A549 (cell line): ENCODE measurements at regions not wholly inside any gene's neighbourhood (a gene's known extent, or its start where the extent isn't known, plus 50 kb on each side); places are given as distances from the start of the nearest gene placed in this dataset.

Experiments
- ATAC-seq, 2 experiments: fragments of 200-7000 bp in 1 of 2; fragments of >200 bp in 1 of 2; cut with Nextera tagmentation in 1 of 2; cut with Tn5 transposase in 1 of 2; 3 replicates each; pipeline versions ENCODE4 v1.8.0 to v1.9.1; 2018 to 2020; ENCODE audit warnings: mild to moderate bottlenecking in 1 of 2, moderate library complexity in 1 of 2
- CTCF ChIA-PET: fragments of 300-600 bp; sonication (Branson Sonifier 250); formaldehyde crosslinking; extraction: SDS; loops from one replicate; lab custom pipeline; 2021; ENCODE audit warnings: antibody characterized with exemption, inconsistent platforms; lab: Yijun Ruan, JAX
- POLR2A ChIA-PET: fragments of 350-600 bp; formaldehyde crosslinking; extraction: SDS; loops from one replicate; lab custom pipeline; 2021; ENCODE audit warnings: antibody characterized with exemption, inconsistent platforms; lab: Yijun Ruan, JAX
- DNase-seq, 2 experiments: peaks; one replicate each; pipeline versions ENCODE4 v3.0.0 to v3.0.0-alpha.2; 2011 to 2016; ENCODE audit warnings: low read depth in 1 of 2, low spot score in 1 of 2
- FAIRE-seq: peaks from 2 replicates; lab custom pipeline; 2011; peaks lifted over from hg19 to GRCh38; lab: Jason Lieb, UNC
- H3K27ac ChIP-seq, 2 experiments: fragments of >200 bp; sonication (Bioruptor Twin); formaldehyde crosslinking; 3 replicates each; pipeline ENCODE4 v1.5.1; 2016 to 2017
- H3K4me1 ChIP-seq: fragments of >200 bp; sonication (Bioruptor Twin); formaldehyde crosslinking; 3 replicates; pipeline ENCODE4 v1.6.1; 2016
- H3K4me2 ChIP-seq: fragments of >200 bp; sonication (Bioruptor Twin); formaldehyde crosslinking; 3 replicates; pipeline ENCODE4 v1.6.1; 2016
- H3K4me3 ChIP-seq: fragments of >200 bp; sonication (Bioruptor Twin); formaldehyde crosslinking; 3 replicates; pipeline ENCODE4 v1.5.1; 2016
- H3K9me3 ChIP-seq: fragments of >200 bp; sonication (Bioruptor Twin); formaldehyde crosslinking; 3 replicates; pipeline ENCODE4 v1.6.1; 2016
- ATOH8 ChIP-seq: fragments of 250-450 bp; sonication (Bioruptor Pico); IDR thresholded peaks from 2 replicates; pipeline ENCODE4 v1.5.0; 2020; ENCODE audit warnings: low read depth, mild to moderate bottlenecking, moderate library complexity
- CBX8 ChIP-seq: fragments of 200-600 bp; sonication (generic); IDR thresholded peaks from 2 replicates; pipeline ENCODE4 v1.6.1; 2016
- CHD4 ChIP-seq: fragments of 200-600 bp; sonication (generic); IDR thresholded peaks from 2 replicates; pipeline ENCODE4 v1.6.1; 2016; ENCODE audit warnings: antibody characterized with exemption, mild to moderate bottlenecking, borderline replicate concordance
- E2F6 ChIP-seq: IDR thresholded peaks from 2 replicates; pipeline ENCODE4 v1.6.1; 2012; ENCODE audit warnings: low read depth, borderline replicate concordance
- EP300 ChIP-seq, 2 experiments: fragments of >200 bp; sonication (Bioruptor Twin); formaldehyde crosslinking; IDR thresholded peaks; 2 replicates in 1 of 2; 3 replicates in 1 of 2; pipeline ENCODE4 v1.6.1; 2016 to 2017
- FOSB ChIP-seq: fragments of 250-450 bp; sonication (Bioruptor Pico); IDR thresholded peaks from 2 replicates; pipeline ENCODE4 v1.5.0; 2020; ENCODE audit warnings: mild to moderate bottlenecking, moderate library complexity
- FOXS1 ChIP-seq: fragments of 250-450 bp; sonication (Bioruptor Pico); IDR thresholded peaks from 2 replicates; pipeline ENCODE4 v1.5.0; 2020; ENCODE audit warnings: mild to moderate bottlenecking, moderate library complexity
- HDAC2 ChIP-seq: fragments of 200-600 bp; sonication (generic); IDR thresholded peaks from 2 replicates; pipeline ENCODE4 v1.6.1; 2016
- HEYL ChIP-seq: fragments of 250-450 bp; sonication (Bioruptor Pico); IDR thresholded peaks from 2 replicates; pipeline ENCODE4 v1.8.0; 2021; ENCODE audit warnings: mild to moderate bottlenecking, moderate library complexity
- HOXB13 ChIP-seq: fragments of 250-450 bp; sonication (Bioruptor Pico); IDR thresholded peaks from 2 replicates; pipeline ENCODE4 v1.5.0; 2020; ENCODE audit warnings: low read depth, mild to moderate bottlenecking, moderate library complexity
- HOXB5 ChIP-seq: fragments of 250-450 bp; sonication (Bioruptor Pico); IDR thresholded peaks from 2 replicates; pipeline ENCODE4 v1.5.0; 2020; ENCODE audit warnings: mild to moderate bottlenecking, moderate library complexity
- JUNB ChIP-seq: fragments of >200 bp; sonication (Bioruptor Twin); formaldehyde crosslinking; IDR thresholded peaks from 2 replicates; pipeline ENCODE4 v1.6.1; 2016
- KDM1A ChIP-seq: fragments of 200-600 bp; sonication (generic); IDR thresholded peaks from 2 replicates; pipeline ENCODE4 v1.6.1; 2016; ENCODE audit warnings: low read depth, mild to moderate bottlenecking
- MAFK ChIP-seq: fragments of 450-650 bp; IDR thresholded peaks from 2 replicates; pipeline ENCODE4 v1.6.1; 2014; ENCODE audit not compliant: partially characterized antibody
- MYC ChIP-seq: IDR thresholded peaks from 2 replicates; pipeline ENCODE4 v1.6.1; 2012; ENCODE audit warnings: mild to moderate bottlenecking, inconsistent platforms, low read length, improper control_type of control experiment, borderline replicate concordance
- NPAS2 ChIP-seq: fragments of 250-450 bp; sonication (Bioruptor Pico); IDR thresholded peaks from 2 replicates; pipeline ENCODE4 v1.8.0; 2022; ENCODE audit warnings: mild to moderate bottlenecking, moderate library complexity, borderline replicate concordance
- NR3C1 ChIP-seq: fragments of >200 bp; sonication (Bioruptor Twin); formaldehyde crosslinking; IDR thresholded peaks from 3 replicates; pipeline ENCODE4 v1.6.1; 2017
- PHF8 ChIP-seq: fragments of 200-600 bp; sonication (generic); IDR thresholded peaks from 2 replicates; pipeline ENCODE4 v1.6.1; 2016; ENCODE audit warnings: low read depth, mild to moderate bottlenecking, antibody characterized with exemption, moderate library complexity, borderline replicate concordance
- POLR2A ChIP-seq: IDR thresholded peaks from 2 replicates; pipeline ENCODE4 v1.6.1; 2012; ENCODE audit warnings: mild to moderate bottlenecking, low read length
- RARB ChIP-seq: fragments of 250-450 bp; sonication (Bioruptor Pico); IDR thresholded peaks from 2 replicates; pipeline ENCODE4 v1.8.0; 2021; ENCODE audit warnings: mild to moderate bottlenecking, moderate library complexity
- RCOR1 ChIP-seq: fragments of 150-350 bp; IDR thresholded peaks from 2 replicates; pipeline ENCODE4 v1.6.1; 2014; ENCODE audit warnings: antibody characterized with exemption, low read length, low read depth
- RNF2 ChIP-seq: fragments of 200-600 bp; sonication (generic); IDR thresholded peaks from 2 replicates; pipeline ENCODE4 v1.6.1; 2016; ENCODE audit warnings: low read depth, mild to moderate bottlenecking, antibody characterized with exemption, moderate library complexity, borderline replicate concordance
- SMC3 ChIP-seq: fragments of >200 bp; sonication (Bioruptor Twin); formaldehyde crosslinking; IDR thresholded peaks from 3 replicates; pipeline ENCODE4 v1.6.1; 2018; ENCODE audit warnings: inconsistent platforms
- TP53 ChIP-seq: fragments of 250-450 bp; sonication (Bioruptor Pico); IDR thresholded peaks from 2 replicates; pipeline ENCODE4 v1.5.0; 2021; ENCODE audit warnings: mild to moderate bottlenecking, moderate library complexity
- ZC3H11A ChIP-seq: fragments of 450-650 bp; IDR thresholded peaks from 2 replicates; pipeline ENCODE4 v1.6.1; 2014; ENCODE audit warnings: antibody characterized with exemption, mild to moderate bottlenecking
- ZFP36 ChIP-seq: fragments of 450-650 bp; IDR thresholded peaks from 2 replicates; pipeline ENCODE4 v1.6.1; 2014; ENCODE audit warnings: borderline replicate concordance; ENCODE audit not compliant: partially characterized antibody
- ZSCAN20 ChIP-seq: fragments of 250-450 bp; sonication (Bioruptor Pico); IDR thresholded peaks from 2 replicates; pipeline ENCODE4 v1.8.0; 2022; ENCODE audit warnings: mild to moderate bottlenecking, moderate library complexity
- WGBS: methylation state at CpG from one replicate; pipeline ENCODE4 v1.1.6; 2017; ENCODE audit errors: missing lambda C conversion rate; 5-methylcytosine and 5-hydroxymethylcytosine counted together

GRCh38 chr1:80457409-80457808 lies 1343.3 kb upstream of the ADGRL2 start:
- DNase-seq, result no peak
- TF ChIP-seq SMC3, result no peak
- no peak for TF ChIP-seq JUNB
- no peak for TF ChIP-seq FOSB (CRISPR knock-in tag)
- no peak for TF ChIP-seq PHF8
- no peak for TF ChIP-seq HEYL (CRISPR knock-in tag)
- TF ChIP-seq NPAS2 (CRISPR knock-in tag), result no peak
- TF ChIP-seq, all 56 proteins: peak for 0
- WGBS, result 50% methylated on average over 2 of the region's 2 CpGs
- H3K4me1 ChIP-seq, result no peaks in the 10 kb centered on the region
- CTCF ChIA-PET, result no interaction called here
- POLR2A ChIA-PET, result no interaction called here
- no peak overlapping the region for H3K4me3 ChIP-seq
- H3K9me3 ChIP-seq, result no peaks in the 10 kb centered on the region
- H3K27ac ChIP-seq, result no peak overlapping the region
- H3K4me2 ChIP-seq, result no peak overlapping the region
- no peak for ATAC-seq
- no peak for FAIRE-seq

GRCh38 chr1:80453775-80454174 lies 1347.0 kb upstream of the ADGRL2 start:
- no peak for ATAC-seq
- whole genome bisulfite sequencing, result 55% methylated on average over 2 of the region's 2 CpGs
- H3K9me3 ChIP-seq, result no peaks in the 10 kb centered on the region
- ChIA-PET POLR2A (no interaction called here), CTCF (no interaction called here)
- TF ChIP-seq ZC3H11A (no peak), HEYL (CRISPR knock-in tag) (no peak)
- H3K27ac ChIP-seq, result no peak overlapping the region
- H3K4me1 ChIP-seq, result no peaks in the 10 kb centered on the region
- H3K4me3 ChIP-seq, result no peak overlapping the region
- no peak overlapping the region for H3K4me2 ChIP-seq
- FAIRE-seq, result no peak
- DNase-seq, result no peak

GRCh38 chr1:80450711-80451110 lies 1350.0 kb upstream of the ADGRL2 start:
- Histone ChIP-seq H3K27ac (no peak overlapping the region), H3K4me1 (no peaks in the 10 kb centered on the region), H3K9me3 (no peaks in the 10 kb centered on the region), H3K4me2 (no peak overlapping the region), H3K4me3 (no peak overlapping the region)
- no peak for DNase-seq
- TF ChIP-seq CBX8 (no peak), ZC3H11A (no peak)
- FAIRE-seq, result no peak
- 65% methylated on average over 2 of the region's 2 CpGs for WGBS
- CTCF ChIA-PET, result no interaction called here
- POLR2A ChIA-PET, result no interaction called here
- no peak for ATAC-seq

- CTCF ChIA-PET, result no interaction called here
- FAIRE-seq (no peak), DNase-seq (no peak), ATAC-seq (no peak)
- Histone ChIP-seq H3K9me3 (no peaks in the 10 kb centered on the region), H3K27ac (no peak overlapping the region), H3K4me3 (no peak overlapping the region), H3K4me1 (no peaks in the 10 kb centered on the region), H3K4me2 (no peak overlapping the region)
- POLR2A ChIA-PET, result no interaction called here
- TF ChIP-seq HOXB5 (no peak), HDAC2 (no peak), E2F6 (no peak), ZSCAN20 (CRISPR knock-in tag) (no peak), PHF8 (no peak), MYC (no peak), EP300 (IDR thresholded peaks at IDR 0.05) (no peak), ZFP36 (no peak), POLR2A (no peak), HOXB13 (CRISPR knock-in tag) (no peak), MAFK (no peak), TP53 (no peak)
- WGBS, result 44% methylated on average over 5 of the region's 5 CpGs
Measured at GRCh38 chr1:80448081-80448480, 1352.7 kb upstream of the ADGRL2 start.

GRCh38 chr1:80447526-80447925 lies 1353.2 kb upstream of the ADGRL2 start:
- DNase-seq (no peak), ATAC-seq (no peak), FAIRE-seq (no peak)
- H3K27ac ChIP-seq, result no peak overlapping the region
- POLR2A ChIA-PET, result no interaction called here
- H3K4me1 ChIP-seq, result no peaks in the 10 kb centered on the region
- no peak overlapping the region for H3K4me3 ChIP-seq
- H3K4me2 ChIP-seq, result no peak overlapping the region
- CTCF ChIA-PET, result no interaction called here
- 71% methylated on average over 1 of the region's 1 CpG for WGBS
- H3K9me3 ChIP-seq, result no peaks in the 10 kb centered on the region
- TF ChIP-seq RNF2 (no peak), NR3C1 (no peak), RARB (CRISPR knock-in tag) (no peak), JUNB (no peak), KDM1A (no peak), RCOR1 (no peak), ZFP36 (no peak), ATOH8 (no peak), FOXS1 (CRISPR knock-in tag) (no peak), MYC (no peak), HEYL (CRISPR knock-in tag) (no peak), ZSCAN20 (CRISPR knock-in tag) (no peak), HOXB13 (CRISPR knock-in tag) (no peak), CHD4 (no peak), HOXB5 (no peak), SMC3 (no peak), E2F6 (no peak)
